ENCODE measurements at regions not wholly inside any gene's neighbourhood (a gene's known extent, or its start where the extent isn't known, plus 50 kb on each side); places are given as distances from the start of the nearest gene placed in this dataset.

DNA sequence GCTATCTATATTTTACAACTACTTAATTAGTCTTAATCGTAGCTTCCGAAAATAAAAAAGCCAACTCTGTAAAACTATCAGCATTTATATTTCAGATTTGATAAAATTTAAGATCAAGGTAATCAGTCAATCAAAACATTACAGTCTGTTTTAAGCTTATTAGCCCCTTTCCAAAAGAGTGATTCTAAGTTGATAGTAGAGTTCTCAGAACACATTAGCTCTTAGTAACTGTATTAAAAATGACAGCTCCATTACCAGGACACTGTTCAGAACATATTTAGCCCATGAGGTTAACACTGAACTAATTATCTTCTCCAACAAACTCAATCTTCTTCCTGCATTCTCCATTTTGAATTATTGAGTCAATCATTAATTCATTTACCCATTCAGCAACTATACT is 110.3 kb upstream of the PALS2 start:
- Histone ChIP-seq H3K27ac (peak overlapping the region in 3 of 4 donors; percentile 33 to 54 (median 43)), H3K27me3 (no peaks in the 10 kb centered on the region), H3K4me3 (no peak overlapping the region), H3K9me3 (no peaks in the 10 kb centered on the region), H3K4me1 (peaks cover 25 to 28% of the 10 kb centered on the region in 2 donors), H3K36me3 (no peaks in the 10 kb centered on the region)
- in situ Hi-C loops (cut with MboI; ENCODE audit: low sequenced_read_pairs in 4 of 4) (no loop called here), intact Hi-C loops (cut with DNase I; ENCODE audit: low total_unique reads) (no loop called here)
- TF ChIP-seq CTCF (IDR thresholded peaks at IDR 0.05 in 4 of 5, conservative IDR thresholded peaks at IDR 0.05 in 1 of 5) (no peak), POLR2A (IDR thresholded peaks at IDR 0.05) (no peak)
- ATAC-seq, result peak in 1 of 2 donors; percentile 30
- no peak for DNase-seq

GRCh38 chr7:24463474-24463873 is 109.8 kb upstream of the PALS2 start:
- TF ChIP-seq POLR2A (IDR thresholded peaks at IDR 0.05) (no peak), CTCF (IDR thresholded peaks at IDR 0.05 in 4 of 5, conservative IDR thresholded peaks at IDR 0.05 in 1 of 5) (no peak)
- DNase-seq (no peak), ATAC-seq (peak; percentile 56 to 70)
- Histone ChIP-seq H3K27ac (peak overlapping the region in 3 of 4 donors; percentile 33 to 54 (median 43)), H3K27me3 (no peaks in the 10 kb centered on the region), H3K4me1 (peaks cover 25 to 28% of the 10 kb centered on the region in 2 donors), H3K36me3 (no peaks in the 10 kb centered on the region), H3K4me3 (no peak overlapping the region), H3K9me3 (no peaks in the 10 kb centered on the region)
- intact Hi-C loops (cut with DNase I; ENCODE audit: low total_unique reads) (no loop called here), in situ Hi-C loops (cut with MboI; ENCODE audit: low sequenced_read_pairs in 4 of 4) (no loop called here)

GRCh38 chr7:24464861-24465260 is 108.4 kb upstream of the PALS2 start:
- H3K4me3 ChIP-seq, result no peak overlapping the region
- no peaks in the 10 kb centered on the region for H3K9me3 ChIP-seq
- no peak overlapping the region for H3K27ac ChIP-seq
- in situ Hi-C loops (cut with MboI; ENCODE audit: low sequenced_read_pairs in 4 of 4), result no loop called here
- H3K4me1 ChIP-seq, result peaks cover 25 to 28% of the 10 kb centered on the region in 2 donors
- TF ChIP-seq POLR2A (IDR thresholded peaks at IDR 0.05) (no peak), CTCF (IDR thresholded peaks at IDR 0.05 in 4 of 5, conservative IDR thresholded peaks at IDR 0.05 in 1 of 5) (no peak)
- DNase-seq, result no peak
- no peaks in the 10 kb centered on the region for H3K36me3 ChIP-seq
- ATAC-seq, result no peak
- intact Hi-C loops (cut with DNase I; ENCODE audit: low total_unique reads), result no loop called here
- no peaks in the 10 kb centered on the region for H3K27me3 ChIP-seq

DNA sequence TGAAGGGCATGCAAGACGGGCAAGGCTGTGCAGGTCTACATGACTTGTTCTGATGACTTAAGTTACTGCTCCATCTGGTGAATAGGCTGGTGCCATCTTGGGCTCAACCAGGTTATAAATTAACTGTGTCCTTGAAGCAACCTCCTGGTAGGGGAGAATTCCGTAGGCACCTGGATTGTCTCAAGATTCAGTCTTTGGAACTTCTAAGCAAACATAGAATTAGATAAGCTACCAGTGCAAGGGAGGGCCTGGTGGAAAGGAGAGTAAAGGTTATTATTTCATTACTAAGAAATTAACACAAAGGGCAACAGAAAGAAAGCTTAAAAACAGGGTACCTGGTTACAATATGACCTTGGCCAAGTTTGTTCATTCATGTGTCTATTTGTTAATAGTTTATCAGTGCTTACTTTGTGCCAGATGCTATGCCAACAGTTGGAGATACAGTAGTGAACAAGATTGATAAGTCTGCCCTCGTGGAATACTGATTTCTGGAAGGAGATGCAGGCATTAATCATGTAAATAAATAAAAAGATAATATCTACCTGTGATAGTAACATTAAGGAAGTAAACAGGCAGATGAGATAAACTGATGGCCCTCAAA is 107.0 kb upstream of the PALS2 start:
- Histone ChIP-seq H3K36me3 (no peaks in the 10 kb centered on the region), H3K4me1 (peaks cover 22 to 25% of the 10 kb centered on the region in 2 donors), H3K9me3 (no peaks in the 10 kb centered on the region), H3K27ac (no peak overlapping the region), H3K4me3 (no peak overlapping the region), H3K27me3 (no peaks in the 10 kb centered on the region)
- TF ChIP-seq CTCF (IDR thresholded peaks at IDR 0.05 in 4 of 5, conservative IDR thresholded peaks at IDR 0.05 in 1 of 5) (no peak), POLR2A (IDR thresholded peaks at IDR 0.05) (no peak)
- in situ Hi-C loops (cut with MboI; ENCODE audit: low sequenced_read_pairs in 4 of 4), result no loop called here
- intact Hi-C loops (cut with DNase I; ENCODE audit: low total_unique reads), result no loop called here
- DNase-seq, result no peak
- no peak for ATAC-seq

- Histone ChIP-seq H3K4me3 (no peak overlapping the region), H3K27ac (no peak overlapping the region), H3K36me3 (no peaks in the 10 kb centered on the region), H3K27me3 (no peaks in the 10 kb centered on the region), H3K9me3 (no peaks in the 10 kb centered on the region), H3K4me1 (no peaks in the 10 kb centered on the region)
- no peak for ATAC-seq
- intact Hi-C loops (cut with DNase I; ENCODE audit: low total_unique reads), result no loop called here
- TF ChIP-seq CTCF (IDR thresholded peaks at IDR 0.05 in 4 of 5, conservative IDR thresholded peaks at IDR 0.05 in 1 of 5) (no peak), POLR2A (IDR thresholded peaks at IDR 0.05) (no peak)
- DNase-seq, result no peak
- in situ Hi-C loops (cut with MboI; ENCODE audit: low sequenced_read_pairs in 4 of 4), result no loop called here
Observed at GRCh38 chr7:24469118-24469517, 104.1 kb upstream of the PALS2 start.

All from gastrocnemius medialis (tissue), 4 donors.